ENCODE measurements at regions not wholly inside any gene's neighbourhood (a gene's known extent, or its start where the extent isn't known, plus 50 kb on each side); places are given as distances from the start of the nearest gene placed in this dataset.

DNA sequence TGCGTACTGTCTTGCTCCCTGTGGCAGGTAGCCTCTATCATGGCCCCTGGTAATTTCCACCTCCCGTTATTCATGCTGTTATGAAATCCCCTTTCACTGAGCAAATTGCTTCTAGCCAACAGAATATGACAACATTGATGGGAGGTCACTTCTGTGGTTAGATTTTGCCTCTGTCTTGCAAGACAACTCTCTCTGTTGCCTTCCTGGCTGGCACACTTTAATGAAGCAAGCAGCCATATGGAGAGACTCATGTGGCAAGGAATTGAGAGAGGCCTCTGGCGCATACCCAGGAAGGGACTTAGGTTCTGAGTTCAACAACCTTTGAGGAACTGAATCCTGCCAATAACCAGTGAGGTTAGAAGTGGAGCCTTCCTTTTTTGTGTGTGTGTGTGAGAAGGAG lies 51.8 kb upstream of the GPRC5B start:
- no peak overlapping the region for H3K4me3 ChIP-seq (ENCODE audit: low read depth in 1 of 3, low read length in 3 of 3)
- peaks cover 0 to 3% (median 0%) of the 10 kb centered on the region in 4 donors for H3K27me3 ChIP-seq (ENCODE audit: control insufficient read depth in 4 of 4, insufficient read depth in 4 of 4, low read length in 3 of 4)
- H3K27ac ChIP-seq (ENCODE audit: low read depth in 1 of 2, low read length in 2 of 2), result no peak overlapping the region
- 83% methylated on average over 3 of the region's 3 CpGs for WGBS
- DNase-seq (ENCODE audit: low spot score), result no peak
- H3K4me1 ChIP-seq (ENCODE audit: control insufficient read depth in 4 of 4, insufficient read depth in 4 of 4, low read length in 3 of 4), result no peaks in the 10 kb centered on the region
- no peaks in the 10 kb centered on the region for H3K36me3 ChIP-seq (ENCODE audit: control insufficient read depth in 4 of 4, insufficient read depth in 3 of 4, low read depth in 1 of 4, low read length in 3 of 4)
- TF ChIP-seq JUND (IDR thresholded peaks at IDR 0.05) (no peak), YY1 (IDR thresholded peaks at IDR 0.05) (no peak), SP1 (IDR thresholded peaks at IDR 0.05) (no peak), NR2F2 (IDR thresholded peaks at IDR 0.05) (no peak), EGR1 (IDR thresholded peaks at IDR 0.05; ENCODE audit: low read depth in 2 of 2) (no peak), RAD21 (IDR thresholded peaks at IDR 0.05) (no peak)
- TF ChIP-seq, protein P1, sequence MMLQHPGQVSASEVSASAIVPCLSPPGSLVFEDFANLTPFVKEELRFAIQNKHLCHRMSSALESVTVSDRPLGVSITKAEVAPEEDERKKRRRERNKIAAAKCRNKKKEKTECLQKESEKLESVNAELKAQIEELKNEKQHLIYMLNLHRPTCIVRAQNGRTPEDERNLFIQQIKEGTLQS (IDR thresholded peaks at IDR 0.05), result no peak
- no peaks in the 10 kb centered on the region for H3K9me3 ChIP-seq (ENCODE audit: control insufficient read depth in 4 of 4, low read length in 3 of 4)
- no peak overlapping the region for H3K9ac ChIP-seq (ENCODE audit: low read depth in 1 of 2, low read length in 2 of 2)

DNA sequence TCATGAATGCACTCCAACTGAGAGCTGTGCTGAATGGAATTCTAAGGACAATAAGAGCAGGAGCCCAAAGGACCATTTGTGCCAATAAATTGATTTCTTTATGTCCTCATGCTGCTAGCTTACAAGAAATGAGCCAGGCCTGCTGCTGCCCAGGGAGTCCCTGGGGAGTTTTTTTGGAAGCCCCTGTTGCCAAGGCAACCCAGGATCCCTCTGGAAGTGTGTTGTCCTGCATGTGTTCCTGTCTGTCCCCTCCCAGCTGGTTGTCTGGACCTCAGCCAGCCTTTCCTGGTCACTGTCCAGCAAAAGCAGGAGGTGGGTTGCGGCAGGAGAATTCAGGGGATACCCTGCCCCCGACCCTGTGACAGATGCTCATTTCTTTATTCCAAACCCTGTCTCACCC lies 51.0 kb upstream of the GPRC5B start:
- H3K27ac ChIP-seq (ENCODE audit: low read depth in 1 of 2, low read length in 2 of 2), result no peak overlapping the region
- H3K4me3 ChIP-seq (ENCODE audit: low read depth in 1 of 3, low read length in 3 of 3), result no peak overlapping the region
- H3K36me3 ChIP-seq (ENCODE audit: control insufficient read depth in 4 of 4, insufficient read depth in 3 of 4, low read depth in 1 of 4, low read length in 3 of 4), result no peaks in the 10 kb centered on the region
- no peaks in the 10 kb centered on the region for H3K9me3 ChIP-seq (ENCODE audit: control insufficient read depth in 4 of 4, low read length in 3 of 4)
- H3K9ac ChIP-seq (ENCODE audit: low read depth in 1 of 2, low read length in 2 of 2), result no peak overlapping the region
- DNase-seq (ENCODE audit: low spot score), result no peak
- TF ChIP-seq HNF4G (IDR thresholded peaks at IDR 0.05) (no peak), RXRA (IDR thresholded peaks at IDR 0.05) (no peak), EGR1 (IDR thresholded peaks at IDR 0.05; ENCODE audit: low read depth in 2 of 2) (no peak), TAF1 (conservative IDR thresholded peaks at IDR 0.05) (no peak), GABPA (IDR thresholded peaks at IDR 0.05 in 1 of 2, conservative IDR thresholded peaks at IDR 0.05 in 1 of 2) (no peak), FOXA1 (IDR thresholded peaks at IDR 0.05) (no peak), YY1 (IDR thresholded peaks at IDR 0.05) (no peak), RAD21 (IDR thresholded peaks at IDR 0.05) (no peak), NR2F2 (IDR thresholded peaks at IDR 0.05) (no peak), JUND (IDR thresholded peaks at IDR 0.05) (no peak), HNF4A (conservative IDR thresholded peaks at IDR 0.05) (no peak)
- TF ChIP-seq, protein P2, sequence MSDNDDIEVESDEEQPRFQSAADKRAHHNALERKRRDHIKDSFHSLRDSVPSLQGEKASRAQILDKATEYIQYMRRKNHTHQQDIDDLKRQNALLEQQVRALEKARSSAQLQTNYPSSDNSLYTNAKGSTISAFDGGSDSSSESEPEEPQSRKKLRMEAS (IDR thresholded peaks at IDR 0.05), result no peak
- TF ChIP-seq, protein P1 (IDR thresholded peaks at IDR 0.05), result no peak
- TF ChIP-seq, protein P3, sequence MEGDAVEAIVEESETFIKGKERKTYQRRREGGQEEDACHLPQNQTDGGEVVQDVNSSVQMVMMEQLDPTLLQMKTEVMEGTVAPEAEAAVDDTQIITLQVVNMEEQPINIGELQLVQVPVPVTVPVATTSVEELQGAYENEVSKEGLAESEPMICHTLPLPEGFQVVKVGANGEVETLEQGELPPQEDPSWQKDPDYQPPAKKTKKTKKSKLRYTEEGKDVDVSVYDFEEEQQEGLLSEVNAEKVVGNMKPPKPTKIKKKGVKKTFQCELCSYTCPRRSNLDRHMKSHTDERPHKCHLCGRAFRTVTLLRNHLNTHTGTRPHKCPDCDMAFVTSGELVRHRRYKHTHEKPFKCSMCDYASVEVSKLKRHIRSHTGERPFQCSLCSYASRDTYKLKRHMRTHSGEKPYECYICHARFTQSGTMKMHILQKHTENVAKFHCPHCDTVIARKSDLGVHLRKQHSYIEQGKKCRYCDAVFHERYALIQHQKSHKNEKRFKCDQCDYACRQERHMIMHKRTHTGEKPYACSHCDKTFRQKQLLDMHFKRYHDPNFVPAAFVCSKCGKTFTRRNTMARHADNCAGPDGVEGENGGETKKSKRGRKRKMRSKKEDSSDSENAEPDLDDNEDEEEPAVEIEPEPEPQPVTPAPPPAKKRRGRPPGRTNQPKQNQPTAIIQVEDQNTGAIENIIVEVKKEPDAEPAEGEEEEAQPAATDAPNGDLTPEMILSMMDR (IDR thresholded peaks at IDR 0.05; ENCODE audit: low read depth, low read length, missing input control), result no peak
- TF ChIP-seq, protein P4, sequence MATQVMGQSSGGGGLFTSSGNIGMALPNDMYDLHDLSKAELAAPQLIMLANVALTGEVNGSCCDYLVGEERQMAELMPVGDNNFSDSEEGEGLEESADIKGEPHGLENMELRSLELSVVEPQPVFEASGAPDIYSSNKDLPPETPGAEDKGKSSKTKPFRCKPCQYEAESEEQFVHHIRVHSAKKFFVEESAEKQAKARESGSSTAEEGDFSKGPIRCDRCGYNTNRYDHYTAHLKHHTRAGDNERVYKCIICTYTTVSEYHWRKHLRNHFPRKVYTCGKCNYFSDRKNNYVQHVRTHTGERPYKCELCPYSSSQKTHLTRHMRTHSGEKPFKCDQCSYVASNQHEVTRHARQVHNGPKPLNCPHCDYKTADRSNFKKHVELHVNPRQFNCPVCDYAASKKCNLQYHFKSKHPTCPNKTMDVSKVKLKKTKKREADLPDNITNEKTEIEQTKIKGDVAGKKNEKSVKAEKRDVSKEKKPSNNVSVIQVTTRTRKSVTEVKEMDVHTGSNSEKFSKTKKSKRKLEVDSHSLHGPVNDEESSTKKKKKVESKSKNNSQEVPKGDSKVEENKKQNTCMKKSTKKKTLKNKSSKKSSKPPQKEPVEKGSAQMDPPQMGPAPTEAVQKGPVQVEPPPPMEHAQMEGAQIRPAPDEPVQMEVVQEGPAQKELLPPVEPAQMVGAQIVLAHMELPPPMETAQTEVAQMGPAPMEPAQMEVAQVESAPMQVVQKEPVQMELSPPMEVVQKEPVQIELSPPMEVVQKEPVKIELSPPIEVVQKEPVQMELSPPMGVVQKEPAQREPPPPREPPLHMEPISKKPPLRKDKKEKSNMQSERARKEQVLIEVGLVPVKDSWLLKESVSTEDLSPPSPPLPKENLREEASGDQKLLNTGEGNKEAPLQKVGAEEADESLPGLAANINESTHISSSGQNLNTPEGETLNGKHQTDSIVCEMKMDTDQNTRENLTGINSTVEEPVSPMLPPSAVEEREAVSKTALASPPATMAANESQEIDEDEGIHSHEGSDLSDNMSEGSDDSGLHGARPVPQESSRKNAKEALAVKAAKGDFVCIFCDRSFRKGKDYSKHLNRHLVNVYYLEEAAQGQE (IDR thresholded peaks at IDR 0.05), result no peak
- WGBS, result 56% methylated on average over 2 of the region's 2 CpGs
- H3K27me3 ChIP-seq (ENCODE audit: control insufficient read depth in 4 of 4, insufficient read depth in 4 of 4, low read length in 3 of 4), result peaks cover 0 to 3% (median 0%) of the 10 kb centered on the region in 4 donors
- H3K4me1 ChIP-seq (ENCODE audit: control insufficient read depth in 4 of 4, insufficient read depth in 4 of 4, low read length in 3 of 4), result no peaks in the 10 kb centered on the region
